ENCODE measurements at regions not wholly inside any gene's neighbourhood (a gene's known extent, or its start where the extent isn't known, plus 50 kb on each side); places are given as distances from the start of the nearest gene placed in this dataset.
"Not testable (repeated sequence)": the region's sequence is repeated elsewhere in the genome, so short reads cannot be mapped to it uniquely, and the experiment has no call there.

- no peak for DNase-seq (ENCODE audit: low spot score)
These were observed 290.2 kb downstream of the SPATA17 start for GRCh38 chr1:217921126-217921904.

GRCh38 chr1:217924924-217925323 lies 293.8 kb downstream of the SPATA17 start:
- DNase-seq (ENCODE audit: low spot score), result no peak

DNA sequence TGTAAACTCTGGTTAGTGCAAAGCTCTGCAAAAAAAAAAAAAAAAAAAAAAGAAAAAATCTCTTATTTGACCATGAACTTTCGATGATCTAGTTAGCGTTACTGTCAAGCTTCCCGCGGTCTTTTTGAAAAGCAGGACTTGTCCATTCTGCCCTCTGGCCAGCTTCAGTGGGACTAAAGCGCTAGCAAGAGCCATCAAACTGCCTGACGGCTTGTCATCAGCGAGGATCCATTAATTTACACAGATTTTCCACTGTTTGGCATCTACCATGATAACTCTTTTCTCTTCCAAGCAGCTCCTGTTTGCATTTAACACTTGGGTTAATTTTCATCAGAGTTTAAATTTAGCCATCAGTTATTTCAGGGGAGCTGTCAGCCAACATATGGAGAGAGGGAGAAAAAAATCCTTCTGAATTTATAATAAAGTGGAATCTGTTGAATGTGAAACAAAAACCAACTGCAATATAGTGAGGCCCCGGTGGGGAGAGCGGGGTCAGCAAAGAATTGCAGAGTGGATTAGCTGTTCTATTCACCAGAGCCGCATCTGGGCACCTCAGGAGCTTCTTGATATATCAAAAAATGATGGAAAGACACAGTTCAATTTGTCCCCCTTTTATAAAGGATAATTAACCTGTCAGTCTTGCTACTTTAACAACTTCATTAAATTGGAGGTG lies 298.2 kb downstream of the SPATA17 start:
- DNase-seq (ENCODE audit: low spot score), result no peak

DNA sequence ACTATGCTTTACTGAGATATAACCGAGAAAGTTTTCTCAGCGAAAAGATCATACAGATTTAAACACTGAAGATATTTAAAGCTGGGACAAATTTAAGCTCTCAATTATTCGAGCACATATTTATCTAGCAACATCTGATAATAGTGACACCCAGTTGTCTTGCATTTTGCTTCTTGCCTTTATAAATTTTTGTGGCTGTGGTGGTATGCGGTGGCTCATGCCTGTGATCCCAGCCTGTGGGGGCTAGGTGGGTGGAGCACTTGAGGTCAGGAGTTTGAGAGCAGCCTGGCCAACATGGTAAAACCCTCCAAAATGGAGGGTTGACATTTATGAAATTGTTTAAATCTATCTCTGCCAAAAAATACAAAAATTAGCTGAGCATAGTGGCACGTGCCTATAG lies 312.2 kb downstream of the SPATA17 start:
- DNase-seq (ENCODE audit: low spot score), result no peak

DNA sequence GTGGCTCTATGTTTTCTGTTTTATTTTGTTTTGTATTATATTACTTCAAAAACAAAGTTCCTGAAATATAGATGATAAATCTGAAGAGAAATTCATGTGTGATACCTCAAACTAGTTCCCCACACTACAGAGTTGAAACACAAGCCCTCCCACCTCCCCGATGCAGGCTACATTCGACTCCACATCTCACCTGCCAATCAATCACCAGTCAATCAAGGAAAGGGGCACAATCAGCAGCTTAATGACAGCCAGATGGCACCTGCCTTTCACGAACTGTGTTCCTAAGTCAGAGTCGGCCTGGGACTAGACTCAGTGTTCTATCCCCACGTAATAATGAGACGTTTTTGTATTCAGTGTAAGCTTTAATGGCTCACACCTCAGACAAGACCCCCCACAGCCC lies 313.4 kb downstream of the SPATA17 start:
- no peak for DNase-seq (ENCODE audit: low spot score)

GRCh38 chr1:217946511-217946910 lies 315.4 kb downstream of the SPATA17 start:
- DNase-seq (ENCODE audit: low spot score), result no peak

DNA sequence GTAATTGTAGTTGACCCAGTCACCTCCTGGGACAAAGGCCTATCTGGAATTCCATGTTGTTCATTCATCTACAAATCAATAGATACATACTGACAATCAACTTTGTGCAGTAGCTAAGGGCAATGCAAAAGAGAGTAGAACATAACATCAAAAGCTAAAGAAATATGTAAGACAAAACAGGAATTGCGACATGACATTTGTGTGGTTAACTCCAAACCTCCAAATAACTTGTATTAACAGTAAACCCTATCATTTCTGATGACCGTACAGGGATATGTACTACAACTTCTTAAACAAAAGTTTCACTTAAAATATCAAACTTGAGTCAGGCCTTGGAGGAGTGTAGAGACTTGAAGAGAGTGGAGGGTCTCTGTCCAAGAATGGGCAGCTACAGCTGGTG lies 317.6 kb downstream of the SPATA17 start:
- no peak for DNase-seq (ENCODE audit: low spot score)

- no peak for DNase-seq (ENCODE audit: low spot score)
These were observed 322.2 kb downstream of the SPATA17 start for GRCh38 chr1:217953330-217953729.

DNA sequence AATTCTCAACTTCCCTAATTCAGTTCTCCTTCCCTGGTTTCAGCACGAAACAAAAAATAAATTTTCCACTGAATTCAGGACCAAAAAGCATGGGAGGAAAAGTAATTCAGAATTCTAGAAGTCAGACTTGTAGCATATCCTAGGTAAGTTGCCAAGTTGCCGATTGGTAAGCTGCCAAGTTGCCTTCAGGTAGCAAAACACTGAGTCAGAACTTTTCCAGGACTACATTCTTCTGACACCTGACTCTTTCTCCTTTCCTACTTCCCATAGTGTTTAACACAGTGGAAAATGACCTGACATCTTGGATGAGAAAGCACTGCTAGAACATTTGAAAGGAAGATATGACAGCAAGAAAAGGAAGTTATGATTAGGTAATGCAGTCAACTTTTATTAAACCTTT lies 322.8 kb downstream of the SPATA17 start:
- DNase-seq (ENCODE audit: low spot score), result no peak

GRCh38 chr1:217955723-217956122 lies 324.6 kb downstream of the SPATA17 start:
- no peak for DNase-seq (ENCODE audit: low spot score)

DNA sequence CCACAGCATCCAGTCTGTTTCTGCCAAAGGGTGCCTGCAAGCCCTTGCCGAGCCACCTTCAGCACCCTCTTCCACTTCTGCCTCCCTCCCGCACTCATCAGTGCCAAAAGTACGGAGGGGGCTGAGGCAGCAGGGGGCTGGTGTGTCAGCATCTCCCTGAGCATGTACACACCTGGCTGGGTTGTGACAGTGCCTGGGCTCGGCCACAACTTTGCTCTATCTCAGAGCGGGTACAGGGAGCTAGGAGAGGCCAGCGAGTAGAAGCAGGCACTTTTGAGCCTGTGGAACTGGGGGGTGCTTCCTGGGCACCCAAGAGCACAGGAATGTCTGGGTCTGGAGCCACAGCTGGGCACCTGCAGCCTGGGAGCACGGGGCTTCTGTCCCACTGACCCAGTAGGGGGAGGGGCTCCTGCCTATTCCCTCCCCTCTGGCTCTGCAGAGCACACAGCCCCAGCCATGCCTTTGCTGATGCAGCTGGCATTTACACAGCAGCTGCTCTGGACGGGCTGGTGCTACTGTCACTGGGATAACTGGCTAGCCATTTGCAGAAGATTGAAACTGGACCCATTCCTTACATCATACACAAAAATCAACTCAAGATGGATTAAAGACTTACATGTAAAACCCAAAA lies 319.8 kb upstream of the RRP15 start:
- no peak for DNase-seq (ENCODE audit: low spot score)

- DNase-seq (ENCODE audit: low spot score), result no peak
These were observed 317.0 kb upstream of the RRP15 start for GRCh38 chr1:217968085-217968484.

DNA sequence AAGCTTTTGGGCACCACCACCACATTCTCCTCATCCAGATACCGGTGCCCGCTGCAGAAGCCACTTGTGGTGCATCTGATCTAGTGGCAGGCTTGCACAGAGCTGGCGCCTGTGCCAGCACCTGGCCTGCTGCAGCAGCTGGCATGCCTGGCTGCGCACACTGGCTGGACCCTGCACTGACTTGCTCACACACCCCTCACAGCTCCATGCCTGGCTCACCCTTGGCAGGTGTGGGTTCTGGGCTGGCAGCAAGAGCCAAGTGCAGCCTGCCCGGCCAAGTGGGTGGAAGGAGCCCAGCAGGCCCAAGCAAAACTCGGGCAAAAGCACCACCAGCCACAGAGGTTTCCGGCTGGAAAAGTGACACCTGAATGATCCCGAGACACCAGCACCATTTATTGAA lies 315.7 kb upstream of the RRP15 start:
- no peak for DNase-seq (ENCODE audit: low spot score)

DNA sequence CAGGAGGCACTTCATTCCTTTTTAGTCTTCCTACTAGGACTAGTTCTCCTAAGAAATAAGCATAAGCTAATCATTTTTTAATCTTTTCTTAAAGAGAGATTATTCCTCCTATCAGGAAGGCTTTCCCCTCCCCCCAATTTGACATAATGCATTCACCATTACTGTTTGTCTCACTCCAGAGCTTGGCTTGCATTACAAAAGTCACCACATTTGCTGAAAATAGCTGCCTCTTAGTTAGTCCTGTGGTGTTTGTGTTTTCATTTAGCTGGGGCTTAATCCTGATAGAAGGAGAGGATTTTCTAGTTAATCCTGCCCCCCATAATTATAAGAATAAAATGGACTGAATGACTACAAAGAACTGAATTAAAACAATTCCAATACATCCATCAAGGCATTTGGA lies 307.1 kb upstream of the RRP15 start:
- no peak for DNase-seq (ENCODE audit: low spot score)

GRCh38 chr1:217981430-217981829 lies 303.7 kb upstream of the RRP15 start:
- no peak for DNase-seq (ENCODE audit: low spot score)

DNA sequence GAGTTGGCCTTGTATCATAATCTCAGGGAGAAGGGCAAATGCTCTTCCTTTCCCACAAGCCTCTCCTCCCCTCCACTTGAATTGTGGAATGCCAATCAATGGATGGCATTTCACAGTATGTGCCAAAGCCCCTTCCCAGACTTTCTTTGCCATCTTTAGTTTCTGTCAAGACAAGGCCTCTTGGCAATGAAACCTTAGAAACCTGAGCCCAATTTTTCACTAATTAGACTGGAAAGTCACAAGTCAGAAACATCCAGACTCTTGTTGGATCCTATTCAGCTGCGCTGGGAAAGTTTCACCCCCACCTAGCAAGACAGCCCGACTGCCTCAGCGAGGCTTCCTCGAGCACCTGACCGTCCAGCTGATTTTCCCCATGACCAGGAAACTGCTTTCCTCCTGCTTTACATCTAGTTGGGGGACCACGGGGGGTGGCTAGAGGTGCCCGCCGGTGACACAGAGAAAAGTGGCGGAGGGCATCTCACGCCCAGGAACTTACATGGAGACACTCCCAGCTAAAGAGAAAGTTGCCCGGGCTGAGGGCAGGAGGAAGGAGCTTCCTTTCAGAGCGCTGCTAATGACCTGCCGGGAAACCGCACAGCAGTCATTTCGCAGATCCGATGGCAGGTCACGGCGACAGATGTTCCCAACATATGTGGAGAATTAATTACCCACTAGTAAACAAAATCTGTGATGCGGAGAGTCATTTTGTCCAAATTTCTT lies 302.6 kb upstream of the RRP15 start:
- no peak for DNase-seq (ENCODE audit: low spot score)

GRCh38 chr1:217983051-217983375 lies 302.1 kb upstream of the RRP15 start:
- DNase-seq (ENCODE audit: low spot score), result no peak

DNA sequence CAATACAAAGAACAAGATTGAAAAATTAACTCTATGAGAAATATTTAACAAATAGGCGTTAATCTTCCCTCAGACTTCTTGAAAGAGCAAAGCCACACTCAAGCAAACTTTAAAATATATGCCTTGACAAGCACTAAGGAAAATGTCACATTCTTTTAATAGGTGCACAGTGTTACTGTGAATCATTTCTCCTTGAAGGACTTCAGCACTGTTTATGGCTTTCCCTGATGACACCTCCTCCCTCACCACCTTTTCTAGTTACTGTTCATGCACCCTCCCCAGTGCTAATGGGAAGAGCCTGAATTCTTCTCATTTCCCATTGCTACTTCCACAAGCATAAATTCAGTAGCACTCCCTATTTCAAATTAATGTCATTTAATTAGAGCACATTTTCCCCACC lies 299.5 kb upstream of the RRP15 start:
- DNase-seq (ENCODE audit: low spot score), result no peak

GRCh38 chr1:217989510-217989909 lies 295.6 kb upstream of the RRP15 start:
- no peak for DNase-seq (ENCODE audit: low spot score)

DNA sequence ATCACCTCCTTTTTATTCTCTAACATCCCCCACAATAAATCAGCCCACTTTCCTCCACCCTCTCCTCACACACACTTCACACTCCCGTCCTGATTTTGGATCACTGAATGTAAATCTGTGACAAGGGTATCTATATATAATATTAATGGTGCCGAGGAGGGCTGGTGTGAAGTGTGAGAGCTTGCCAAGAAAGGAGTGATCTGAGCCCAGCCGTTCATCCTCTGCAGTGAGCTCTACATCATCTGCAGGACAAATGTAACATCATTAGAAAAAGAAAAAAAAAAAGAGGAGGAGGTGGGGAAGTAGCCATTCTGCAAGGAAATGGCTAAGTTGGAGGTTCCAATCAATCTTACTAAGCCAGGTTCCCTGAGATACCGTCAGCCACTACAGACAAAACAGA lies 291.7 kb upstream of the RRP15 start:
- DNase-seq (ENCODE audit: low spot score), result no peak

DNA sequence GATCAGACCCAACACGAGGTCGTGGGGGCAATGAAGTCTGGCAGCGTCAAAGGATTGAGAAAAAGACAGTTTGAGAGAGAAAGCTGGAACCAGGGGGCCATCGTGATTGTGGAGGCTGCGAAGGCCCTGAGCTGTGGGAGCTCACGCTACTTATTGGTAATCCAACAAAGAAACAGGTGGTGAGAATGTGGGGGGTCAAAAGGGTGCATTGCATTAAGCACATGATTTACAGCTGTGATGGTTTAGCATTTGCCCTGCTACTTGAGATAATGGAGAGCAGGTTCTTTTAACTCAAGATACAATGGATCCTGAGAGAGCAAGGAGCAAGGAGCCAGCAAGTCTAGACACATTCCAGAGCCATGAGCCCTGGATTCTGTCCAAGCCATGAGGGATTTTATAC lies 276.8 kb upstream of the RRP15 start:
- not testable (repeated sequence) for DNase-seq (ENCODE audit: low spot score)

GRCh38 chr1:218015106-218015505 lies 270.0 kb upstream of the RRP15 start:
- not testable (repeated sequence) for DNase-seq (ENCODE audit: low spot score)

- no peak for DNase-seq (ENCODE audit: low spot score)
These were observed 260.8 kb upstream of the RRP15 start for GRCh38 chr1:218024211-218024720.
